ENCODE measurements at regions not wholly inside any gene's neighbourhood (a gene's known extent, or its start where the extent isn't known, plus 50 kb on each side); places are given as distances from the start of the nearest gene placed in this dataset.

DNA sequence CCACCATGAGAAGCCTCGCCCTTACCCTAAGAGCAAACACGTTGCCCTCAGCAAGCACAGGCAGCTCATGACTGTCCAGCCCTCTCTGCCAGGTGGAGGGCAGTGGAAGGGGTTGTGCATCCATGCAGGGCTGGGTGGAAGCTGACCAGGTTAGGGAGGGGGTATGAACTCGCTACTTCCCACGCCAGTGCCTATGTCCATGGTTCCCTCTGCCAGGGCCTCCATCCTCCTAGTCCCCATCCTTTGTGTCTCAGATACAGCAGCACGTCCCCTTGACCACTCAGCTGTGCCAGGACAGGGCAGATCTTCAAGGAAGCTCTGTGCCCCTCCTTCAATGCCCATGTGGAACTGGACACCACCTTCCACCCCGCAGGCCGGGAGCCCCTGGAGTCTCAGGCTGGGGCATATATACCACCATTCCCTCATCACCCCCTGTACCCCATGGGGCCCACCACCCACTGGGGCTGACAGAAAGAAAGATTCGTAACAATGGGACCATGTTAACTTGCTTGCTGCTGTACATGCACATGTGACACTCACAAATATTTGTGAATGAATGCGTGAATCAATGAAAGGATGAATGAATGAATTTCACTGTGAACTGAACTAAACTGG is 90.7 kb downstream of the ANKRD60 start:
- Histone ChIP-seq H3K9ac (ENCODE audit: low read length) (no peak overlapping the region), H3K9me3 (ENCODE audit: low read length) (no peaks in the 10 kb centered on the region), H3K27me3 (ENCODE audit: insufficient read depth, low read length) (no peaks in the 10 kb centered on the region), H3K79me2 (ENCODE audit: insufficient read depth, low read length) (no peaks in the 10 kb centered on the region), H3K4me1 (ENCODE audit: insufficient read depth, low read length, severe bottlenecking) (no peaks in the 10 kb centered on the region), H4K20me1 (ENCODE audit: insufficient read depth, low read length) (no peaks in the 10 kb centered on the region), H3F3A (ENCODE audit: insufficient read depth, low read length) (no peaks in the 10 kb centered on the region), H3K4me3 (ENCODE audit: low read depth, low read length, poor library complexity, severe bottlenecking) (no peak overlapping the region), H3K9me2 (ENCODE audit: low read depth, low read length) (no peaks in the 10 kb centered on the region), H3K27ac (ENCODE audit: low read depth, low read length, poor library complexity, severe bottlenecking) (no peak overlapping the region), H3K36me3 (ENCODE audit: insufficient read depth, low read length) (no peaks in the 10 kb centered on the region), H2AFZ (ENCODE audit: low read length) (no peak overlapping the region), H3K4me2 (ENCODE audit: low read length) (no peak overlapping the region)
- TF ChIP-seq, protein P1, sequence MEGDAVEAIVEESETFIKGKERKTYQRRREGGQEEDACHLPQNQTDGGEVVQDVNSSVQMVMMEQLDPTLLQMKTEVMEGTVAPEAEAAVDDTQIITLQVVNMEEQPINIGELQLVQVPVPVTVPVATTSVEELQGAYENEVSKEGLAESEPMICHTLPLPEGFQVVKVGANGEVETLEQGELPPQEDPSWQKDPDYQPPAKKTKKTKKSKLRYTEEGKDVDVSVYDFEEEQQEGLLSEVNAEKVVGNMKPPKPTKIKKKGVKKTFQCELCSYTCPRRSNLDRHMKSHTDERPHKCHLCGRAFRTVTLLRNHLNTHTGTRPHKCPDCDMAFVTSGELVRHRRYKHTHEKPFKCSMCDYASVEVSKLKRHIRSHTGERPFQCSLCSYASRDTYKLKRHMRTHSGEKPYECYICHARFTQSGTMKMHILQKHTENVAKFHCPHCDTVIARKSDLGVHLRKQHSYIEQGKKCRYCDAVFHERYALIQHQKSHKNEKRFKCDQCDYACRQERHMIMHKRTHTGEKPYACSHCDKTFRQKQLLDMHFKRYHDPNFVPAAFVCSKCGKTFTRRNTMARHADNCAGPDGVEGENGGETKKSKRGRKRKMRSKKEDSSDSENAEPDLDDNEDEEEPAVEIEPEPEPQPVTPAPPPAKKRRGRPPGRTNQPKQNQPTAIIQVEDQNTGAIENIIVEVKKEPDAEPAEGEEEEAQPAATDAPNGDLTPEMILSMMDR (IDR thresholded peaks at IDR 0.05; ENCODE audit: low read length): no peak

- no peaks in the 10 kb centered on the region for H3K27me3 ChIP-seq (ENCODE audit: insufficient read depth, low read length)
- H3K9ac ChIP-seq (ENCODE audit: low read length): no peak overlapping the region
- H3K4me2 ChIP-seq (ENCODE audit: low read length): no peak overlapping the region
These were observed 91.2 kb downstream of the ANKRD60 start for GRCh38 chr20:58137236-58137635.

DNA sequence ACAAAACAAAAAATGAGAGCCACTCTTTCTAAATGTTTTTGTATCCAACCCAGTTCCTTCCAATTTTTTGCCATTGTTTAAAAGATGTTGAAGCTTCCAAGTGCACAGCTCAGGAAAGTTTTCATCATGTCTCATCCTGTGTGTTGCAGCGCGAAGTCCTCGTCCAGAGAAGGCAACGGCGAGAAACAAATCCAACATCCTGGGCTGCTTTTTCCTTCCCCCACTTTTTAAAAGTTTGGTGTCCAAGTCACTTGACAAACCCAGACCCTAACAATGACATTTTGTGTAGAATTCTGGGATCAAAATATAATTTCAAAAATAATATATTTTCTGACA is 92.3 kb downstream of the ANKRD60 start:
- no peak for TF ChIP-seq EZH2 (IDR thresholded peaks at IDR 0.05; ENCODE audit: borderline replicate concordance, low read length)
- TF ChIP-seq, protein P1 (IDR thresholded peaks at IDR 0.05; ENCODE audit: low read length): no peak
- H3F3A ChIP-seq (ENCODE audit: insufficient read depth, low read length): no peaks in the 10 kb centered on the region
- H3K27ac ChIP-seq (ENCODE audit: low read depth, low read length, poor library complexity, severe bottlenecking): no peak overlapping the region
- H4K20me1 ChIP-seq (ENCODE audit: insufficient read depth, low read length): no peaks in the 10 kb centered on the region
- no peaks in the 10 kb centered on the region for H3K79me2 ChIP-seq (ENCODE audit: insufficient read depth, low read length)
- H2AFZ ChIP-seq (ENCODE audit: low read length): no peak overlapping the region
- H3K4me1 ChIP-seq (ENCODE audit: insufficient read depth, low read length, severe bottlenecking): no peaks in the 10 kb centered on the region
- no peak overlapping the region for H3K4me3 ChIP-seq (ENCODE audit: low read depth, low read length, poor library complexity, severe bottlenecking)
- no peak overlapping the region for H3K9ac ChIP-seq (ENCODE audit: low read length)
- H3K4me2 ChIP-seq (ENCODE audit: low read length): no peak overlapping the region
- no peaks in the 10 kb centered on the region for H3K9me3 ChIP-seq (ENCODE audit: low read length)
- no peaks in the 10 kb centered on the region for H3K27me3 ChIP-seq (ENCODE audit: insufficient read depth, low read length)
- no peaks in the 10 kb centered on the region for H3K9me2 ChIP-seq (ENCODE audit: low read depth, low read length)
- no peaks in the 10 kb centered on the region for H3K36me3 ChIP-seq (ENCODE audit: insufficient read depth, low read length)

More at GRCh38 chr20:58137236-58137635, 91.2 kb downstream of the ANKRD60 start:
- H3K9me2 ChIP-seq (ENCODE audit: low read depth, low read length): no peaks in the 10 kb centered on the region
- H3K36me3 ChIP-seq (ENCODE audit: insufficient read depth, low read length): no peaks in the 10 kb centered on the region
- H3K27ac ChIP-seq (ENCODE audit: low read depth, low read length, poor library complexity, severe bottlenecking): no peak overlapping the region
- no peaks in the 10 kb centered on the region for H4K20me1 ChIP-seq (ENCODE audit: insufficient read depth, low read length)
- H3K9me3 ChIP-seq (ENCODE audit: low read length): no peaks in the 10 kb centered on the region
- H2AFZ ChIP-seq (ENCODE audit: low read length): no peak overlapping the region
- no peak for TF ChIP-seq EZH2 (IDR thresholded peaks at IDR 0.05; ENCODE audit: borderline replicate concordance, low read length)
- TF ChIP-seq, protein P1 (IDR thresholded peaks at IDR 0.05; ENCODE audit: low read length): no peak
- H3K79me2 ChIP-seq (ENCODE audit: insufficient read depth, low read length): no peaks in the 10 kb centered on the region
- no peaks in the 10 kb centered on the region for H3F3A ChIP-seq (ENCODE audit: insufficient read depth, low read length)
- H3K4me1 ChIP-seq (ENCODE audit: insufficient read depth, low read length, severe bottlenecking): no peaks in the 10 kb centered on the region
- no peak overlapping the region for H3K4me3 ChIP-seq (ENCODE audit: low read depth, low read length, poor library complexity, severe bottlenecking)

Data from OCI-LY1 (cell line).